ENCODE measurements at regions not wholly inside any gene's neighbourhood (a gene's known extent, or its start where the extent isn't known, plus 50 kb on each side); places are given as distances from the start of the nearest gene placed in this dataset.
"Not testable (repeated sequence)": the region's sequence is repeated elsewhere in the genome, so short reads cannot be mapped to it uniquely, and the experiment has no call there.

GRCh38 chr5:156155598-156155997, 171.4 kb upstream of the SGCD start:
- DNase-seq, result no peak

- DNase-seq, result no peak
These were observed 162.7 kb upstream of the SGCD start for GRCh38 chr5:156164306-156164705.

- DNase-seq, result no peak
These were observed 157.5 kb upstream of the SGCD start for GRCh38 chr5:156169495-156169894.

GRCh38 chr5:156170351-156170961, 156.5 kb upstream of the SGCD start:
- no peak for DNase-seq

GRCh38 chr5:156174225-156174624, 152.7 kb upstream of the SGCD start:
- no peak for DNase-seq

GRCh38 chr5:156178117-156178516, 148.8 kb upstream of the SGCD start:
- DNase-seq, result no peak

GRCh38 chr5:156181656-156182055, 145.3 kb upstream of the SGCD start:
- no peak for DNase-seq

GRCh38 chr5:156182174-156182967, 144.6 kb upstream of the SGCD start:
- no peak for DNase-seq

- DNase-seq, result no peak
These were observed 140.2 kb upstream of the SGCD start for GRCh38 chr5:156186760-156187159.

- no peak for DNase-seq
These were observed 138.9 kb upstream of the SGCD start for GRCh38 chr5:156188016-156188415.

GRCh38 chr5:156189628-156190027, 137.3 kb upstream of the SGCD start:
- DNase-seq, result no peak

- no peak for DNase-seq
These were observed 135.4 kb upstream of the SGCD start for GRCh38 chr5:156191547-156191946.

- DNase-seq, result no peak
These were observed 129.8 kb upstream of the SGCD start for GRCh38 chr5:156197042-156197635.

GRCh38 chr5:156199045-156199444, 127.9 kb upstream of the SGCD start:
- DNase-seq, result no peak

- no peak for DNase-seq
These were observed 125.8 kb upstream of the SGCD start for GRCh38 chr5:156200938-156201787.

GRCh38 chr5:156201788-156202403, 125.1 kb upstream of the SGCD start:
- DNase-seq, result no peak

GRCh38 chr5:156208271-156208670, 118.7 kb upstream of the SGCD start:
- DNase-seq, result no peak

- DNase-seq, result no peak
These were observed 108.4 kb upstream of the SGCD start for GRCh38 chr5:156218367-156219158.

- DNase-seq, result no peak
These were observed 107.4 kb upstream of the SGCD start for GRCh38 chr5:156219483-156220005.

- no peak for DNase-seq
These were observed 105.1 kb upstream of the SGCD start for GRCh38 chr5:156221816-156222215.

- no peak for DNase-seq
These were observed 103.4 kb upstream of the SGCD start for GRCh38 chr5:156223547-156223946.

GRCh38 chr5:156226485-156226884, 100.5 kb upstream of the SGCD start:
- DNase-seq, result not testable (repeated sequence)
